Calu3 (cell line): ENCODE measurements at regions not wholly inside any gene's neighbourhood (a gene's known extent, or its start where the extent isn't known, plus 50 kb on each side); places are given as distances from the start of the nearest gene placed in this dataset.
"Not testable (repeated sequence)": the region's sequence is repeated elsewhere in the genome, so short reads cannot be mapped to it uniquely, and the experiment has no call there.

Experiments
- BruUV-seq: library from RNA; stranded (reverse); fragments of 400-500 nt; replicated peaks from 2 replicates; lab custom pipeline; 2021; lab: Mats Ljungman, UMichigan
- CTCF ChIA-PET: fragments of 300-600 bp; sonication (Branson Sonifier 250); formaldehyde crosslinking; loops from one replicate; lab custom pipeline; 2022; ENCODE audit warnings: antibody characterized with exemption; lab: Charles Lee
- DNase-seq: peaks from one replicate; pipeline ENCODE4 v3.0.0; 2022
- H3K27ac Mint-ChIP-seq: one replicate; pipeline ENCODE4 v1.8.0; 2022; ENCODE audit warnings: mixed read lengths; ENCODE audit not compliant: unreplicated experiment
- H3K27me3 Mint-ChIP-seq: one replicate; pipeline ENCODE4 v1.8.0; 2022; ENCODE audit warnings: mixed read lengths; ENCODE audit not compliant: unreplicated experiment
- H3K36me3 Mint-ChIP-seq: one replicate; pipeline ENCODE4 v1.8.0; 2022; ENCODE audit warnings: mild to moderate bottlenecking, moderate library complexity, mixed read lengths; ENCODE audit not compliant: insufficient read depth, unreplicated experiment
- H3K4me1 Mint-ChIP-seq: one replicate; pipeline ENCODE4 v1.8.0; 2022; ENCODE audit warnings: mild to moderate bottlenecking, low read depth, mixed read lengths; ENCODE audit not compliant: unreplicated experiment
- H3K4me3 Mint-ChIP-seq: one replicate; pipeline ENCODE4 v1.8.0; 2022; ENCODE audit warnings: mild to moderate bottlenecking, low read depth, moderate library complexity, mixed read lengths; ENCODE audit not compliant: unreplicated experiment
- H3K9me3 Mint-ChIP-seq: one replicate; pipeline ENCODE4 v1.8.0; 2022; ENCODE audit warnings: low read depth, mixed read lengths; ENCODE audit not compliant: unreplicated experiment
- intact Hi-C: fragments of 100-400 bp; cut with micrococcal nuclease; formaldehyde crosslinking; loops from one replicate; pipeline ENCODE4 v1.10.0; 2022; ENCODE audit not compliant: unreplicated experiment
- TF ChIP-seq, protein P1 (sequence below): fragments of 200-600 bp; IDR thresholded peaks from one replicate; pipeline ENCODE4 v1.8.0; 2022; ENCODE audit warnings: antibody characterized with exemption; ENCODE audit not compliant: unreplicated experiment

DNA sequence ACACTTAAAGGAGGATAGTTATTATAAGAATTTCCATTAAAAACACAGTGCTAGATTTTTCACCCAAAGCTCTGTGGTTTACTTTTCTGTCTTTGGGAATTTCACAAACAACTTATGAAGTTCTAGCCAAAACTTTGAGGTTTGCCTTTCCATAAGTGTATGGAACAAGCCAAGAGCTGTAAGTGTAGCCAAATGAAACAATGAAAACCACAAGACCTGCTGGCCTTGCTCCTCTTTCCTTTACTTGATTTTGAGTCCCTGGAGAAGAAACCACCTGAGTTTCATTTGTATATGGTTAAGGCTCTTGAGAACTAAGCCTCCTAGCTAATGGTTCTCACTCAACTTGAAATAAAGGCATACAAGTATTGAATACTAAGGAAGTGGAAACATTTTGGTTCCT, 365.3 kb upstream of the EPHA3 start:
- H3K27me3 Mint-ChIP-seq: no peaks in the 10 kb centered on the region
- intact Hi-C loops: no loop called here

DNA sequence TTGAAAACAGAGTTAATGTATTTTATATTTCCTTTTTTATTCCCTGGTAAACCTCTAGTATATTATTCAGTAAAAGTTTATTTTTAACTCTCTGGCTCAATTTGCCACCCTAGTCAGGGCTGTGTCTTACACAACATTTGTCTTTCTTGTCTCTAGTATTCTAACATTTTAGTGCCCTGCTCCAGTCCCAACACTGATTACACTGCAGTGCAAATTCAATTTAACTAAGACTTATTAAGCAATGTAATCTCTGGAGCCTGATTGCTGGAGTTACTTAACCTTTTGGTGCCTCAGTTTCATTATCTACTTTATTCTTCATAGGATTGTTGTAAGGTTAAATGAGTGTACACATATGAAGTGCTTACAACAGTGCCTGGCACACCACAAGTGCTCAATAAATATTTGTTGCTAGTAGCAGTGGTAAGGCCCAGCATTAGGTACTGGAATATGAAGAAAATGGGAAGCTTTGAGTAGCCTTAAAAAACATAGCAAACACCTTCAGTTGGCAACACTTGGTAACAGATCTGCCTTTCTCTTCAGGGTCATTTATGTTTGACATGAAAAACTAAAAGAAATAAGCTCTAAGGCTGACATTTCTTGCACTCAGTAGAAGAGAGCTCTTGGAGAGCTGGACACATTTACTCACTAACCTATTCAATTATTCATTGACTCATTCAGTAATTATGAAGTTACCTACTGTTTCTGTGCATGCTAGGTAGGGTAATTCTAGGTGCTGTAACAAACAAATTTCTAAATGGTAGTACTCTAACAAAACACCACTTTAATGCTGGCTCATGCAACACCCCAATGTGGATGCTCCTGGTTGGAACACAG, 364.5 kb upstream of the EPHA3 start:
- Mint-ChIP-seq H3K27me3 (no peaks in the 10 kb centered on the region), H3K27ac (no peak overlapping the region), H3K36me3 (no peaks in the 10 kb centered on the region), H3K4me3 (no peak overlapping the region), H3K9me3 (no peaks in the 10 kb centered on the region), H3K4me1 (no peaks in the 10 kb centered on the region)
- TF ChIP-seq, protein P1, sequence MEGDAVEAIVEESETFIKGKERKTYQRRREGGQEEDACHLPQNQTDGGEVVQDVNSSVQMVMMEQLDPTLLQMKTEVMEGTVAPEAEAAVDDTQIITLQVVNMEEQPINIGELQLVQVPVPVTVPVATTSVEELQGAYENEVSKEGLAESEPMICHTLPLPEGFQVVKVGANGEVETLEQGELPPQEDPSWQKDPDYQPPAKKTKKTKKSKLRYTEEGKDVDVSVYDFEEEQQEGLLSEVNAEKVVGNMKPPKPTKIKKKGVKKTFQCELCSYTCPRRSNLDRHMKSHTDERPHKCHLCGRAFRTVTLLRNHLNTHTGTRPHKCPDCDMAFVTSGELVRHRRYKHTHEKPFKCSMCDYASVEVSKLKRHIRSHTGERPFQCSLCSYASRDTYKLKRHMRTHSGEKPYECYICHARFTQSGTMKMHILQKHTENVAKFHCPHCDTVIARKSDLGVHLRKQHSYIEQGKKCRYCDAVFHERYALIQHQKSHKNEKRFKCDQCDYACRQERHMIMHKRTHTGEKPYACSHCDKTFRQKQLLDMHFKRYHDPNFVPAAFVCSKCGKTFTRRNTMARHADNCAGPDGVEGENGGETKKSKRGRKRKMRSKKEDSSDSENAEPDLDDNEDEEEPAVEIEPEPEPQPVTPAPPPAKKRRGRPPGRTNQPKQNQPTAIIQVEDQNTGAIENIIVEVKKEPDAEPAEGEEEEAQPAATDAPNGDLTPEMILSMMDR: no peak
- no peak for DNase-seq
- BruUV-seq: no TSS peak
- intact Hi-C loops: no loop called here
- CTCF ChIA-PET: interaction anchor here (0.6 kb wide), 2 partner anchors 36 to 358 kb away, joined by 3 to 4 read pairs; no protein-coding TSS in a partner anchor

More for the DNA sequence above, 365.3 kb upstream of the EPHA3 start:
- Mint-ChIP-seq H3K27ac (no peak overlapping the region), H3K4me1 (no peaks in the 10 kb centered on the region), H3K9me3 (no peaks in the 10 kb centered on the region), H3K36me3 (no peaks in the 10 kb centered on the region), H3K4me3 (no peak overlapping the region)
- BruUV-seq: no TSS peak
- TF ChIP-seq, protein P1: no peak
- CTCF ChIA-PET: interaction anchor here (0.6 kb wide), 1 partner anchor 36 kb away, joined by 4 read pairs; no protein-coding TSS in a partner anchor
- no peak for DNase-seq

DNA sequence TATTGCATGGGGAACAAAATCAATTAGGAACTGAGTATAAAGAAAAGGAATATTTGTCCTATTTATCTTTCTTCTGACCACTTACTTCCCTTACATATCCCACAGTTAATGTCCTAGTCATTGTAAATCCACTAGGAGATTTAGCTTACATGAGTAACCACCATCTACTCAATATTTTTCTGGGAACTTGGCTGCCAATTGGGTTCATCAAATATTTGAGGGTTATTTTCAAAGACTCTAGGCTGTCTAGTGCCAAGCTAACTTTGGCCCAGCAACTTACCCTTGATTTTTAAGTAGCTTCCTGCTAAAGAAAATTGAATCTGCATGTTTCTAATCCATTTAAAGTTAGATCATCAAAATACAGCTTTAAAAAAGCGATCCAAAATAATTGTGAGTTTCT, 362.5 kb upstream of the EPHA3 start:
- no peak for DNase-seq
- Mint-ChIP-seq H3K27ac (no peak overlapping the region), H3K4me1 (no peaks in the 10 kb centered on the region), H3K9me3 (no peaks in the 10 kb centered on the region), H3K27me3 (no peaks in the 10 kb centered on the region), H3K4me3 (no peak overlapping the region), H3K36me3 (no peaks in the 10 kb centered on the region)
- intact Hi-C loops: no loop called here
- CTCF ChIA-PET: no interaction called here
- BruUV-seq: no TSS peak
- TF ChIP-seq, protein P1: no peak

DNA sequence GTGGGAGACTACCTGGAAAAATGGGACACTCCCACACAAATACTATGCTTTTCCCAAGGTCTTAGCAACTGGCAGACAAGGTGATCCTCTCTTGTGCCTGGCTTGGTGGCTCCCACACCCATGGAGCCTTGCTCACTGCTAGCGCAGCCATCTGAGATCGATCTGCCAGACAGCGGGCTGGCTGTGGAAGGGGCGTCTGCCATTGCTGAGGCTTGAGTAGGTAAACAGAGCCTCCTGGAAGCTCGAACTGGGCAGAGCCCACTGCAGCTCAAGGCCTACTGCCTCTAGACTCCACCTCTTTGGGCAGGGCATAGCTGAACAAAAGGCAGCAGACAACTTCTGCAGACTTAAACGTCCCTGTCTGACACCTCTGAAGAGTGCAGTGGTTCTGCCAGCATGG, 360.3 kb upstream of the EPHA3 start:
- H3K4me3 Mint-ChIP-seq, BruUV-seq, H3K27me3 Mint-ChIP-seq, CTCF ChIA-PET, DNase-seq, H3K4me1 Mint-ChIP-seq, H3K36me3 Mint-ChIP-seq, H3K27ac Mint-ChIP-seq, intact Hi-C loops, H3K9me3 Mint-ChIP-seq: not testable (repeated sequence)

DNA sequence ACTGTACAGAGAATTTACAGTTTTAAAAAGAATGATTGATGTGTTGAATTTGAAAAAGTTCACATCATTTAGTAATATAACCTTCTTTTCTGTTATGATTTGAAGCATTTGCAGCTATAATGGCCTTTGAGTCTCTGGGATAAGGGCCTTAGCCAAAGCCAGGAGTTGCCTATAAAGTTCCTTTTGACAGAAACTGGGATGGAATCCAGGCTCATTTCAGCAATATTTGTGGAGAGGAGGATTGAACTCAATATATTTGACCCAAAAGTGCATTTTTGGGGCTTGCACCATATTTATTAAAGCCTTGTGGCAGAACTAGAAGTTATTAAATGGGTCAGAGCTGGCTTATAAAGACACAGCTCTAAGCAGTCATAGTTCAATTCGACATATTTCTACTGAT, 348.7 kb upstream of the EPHA3 start:
- no peaks in the 10 kb centered on the region for H3K36me3 Mint-ChIP-seq
- no peak for DNase-seq
- no TSS peak for BruUV-seq
- TF ChIP-seq, protein P1: no peak
- H3K9me3 Mint-ChIP-seq: peaks cover 5% of the 10 kb centered on the region
- intact Hi-C loops: no loop called here
- H3K27me3 Mint-ChIP-seq: no peaks in the 10 kb centered on the region
- H3K4me1 Mint-ChIP-seq: no peaks in the 10 kb centered on the region
- CTCF ChIA-PET: no interaction called here
- H3K27ac Mint-ChIP-seq: no peak overlapping the region
- H3K4me3 Mint-ChIP-seq: no peak overlapping the region
